GM19239 (cell line): ENCODE measurements at regions not wholly inside any gene's neighbourhood (a gene's known extent, or its start where the extent isn't known, plus 50 kb on each side); places are given as distances from the start of the nearest gene placed in this dataset.

Experiments used
- DNase-seq: peaks from one replicate; pipeline ENCODE4 v3.0.0; 2011; ENCODE audit warnings: low spot score; ENCODE audit not compliant: insufficient read length
- FAIRE-seq: peaks from 2 replicates; lab custom pipeline; 2011; peaks lifted over from hg19 to GRCh38; lab: Jason Lieb, UNC

DNA sequence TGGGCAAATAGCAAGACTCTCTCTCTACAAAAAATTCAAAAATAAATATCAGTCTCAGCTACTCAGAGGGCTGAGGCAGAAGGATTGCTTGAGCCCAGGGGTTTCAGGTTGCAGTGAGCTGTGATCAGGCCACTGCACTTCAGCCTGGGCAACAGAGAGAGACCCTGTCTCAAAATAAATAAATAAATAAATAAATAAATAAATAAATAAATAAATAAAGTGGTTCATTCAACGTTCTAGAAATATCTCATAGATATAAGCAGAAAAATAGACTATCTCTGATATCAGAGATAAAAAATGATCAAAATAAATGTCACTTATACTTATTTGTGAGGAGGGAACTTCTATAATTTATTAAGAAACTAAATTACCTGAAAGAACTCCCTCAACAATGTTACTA is 480.9 kb downstream of the FBXO15 start:
- FAIRE-seq, result no peak
- no peak for DNase-seq

- FAIRE-seq (no peak), DNase-seq (no peak)
Observed at GRCh38 chr18:73664896-73665295, 482.7 kb downstream of the FBXO15 start.

GRCh38 chr18:73663581-73663980 is 484.1 kb downstream of the FBXO15 start:
- DNase-seq (no peak), FAIRE-seq (no peak)

DNA sequence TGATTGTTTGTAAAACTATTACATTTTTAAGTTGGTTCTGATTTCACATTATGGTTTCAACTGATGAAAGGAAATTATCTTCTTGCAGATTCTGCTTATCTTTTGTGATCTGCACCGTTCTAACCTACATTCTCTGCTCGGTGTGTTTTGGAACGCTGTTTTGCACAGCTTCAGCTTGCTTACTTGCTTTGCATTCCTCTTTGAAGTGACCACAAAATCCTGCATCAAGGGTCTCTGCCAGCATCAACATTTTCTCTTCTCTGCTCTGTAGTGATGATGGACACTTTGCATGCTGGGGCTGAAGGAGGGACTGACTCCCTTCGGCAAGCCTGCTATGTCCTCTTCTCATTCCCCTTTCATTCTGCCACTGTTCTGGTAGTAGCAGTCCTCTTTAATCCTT is 485.2 kb downstream of the FBXO15 start:
- no peak for FAIRE-seq

GRCh38 chr18:73660931-73661856 is 486.4 kb downstream of the FBXO15 start:
- no peak for DNase-seq
- FAIRE-seq, result no peak

More for the DNA sequence above, 485.2 kb downstream of the FBXO15 start:
- no peak for DNase-seq

GRCh38 chr18:73656691-73657090 is 490.9 kb downstream of the FBXO15 start:
- DNase-seq (no peak), FAIRE-seq (no peak)

DNA sequence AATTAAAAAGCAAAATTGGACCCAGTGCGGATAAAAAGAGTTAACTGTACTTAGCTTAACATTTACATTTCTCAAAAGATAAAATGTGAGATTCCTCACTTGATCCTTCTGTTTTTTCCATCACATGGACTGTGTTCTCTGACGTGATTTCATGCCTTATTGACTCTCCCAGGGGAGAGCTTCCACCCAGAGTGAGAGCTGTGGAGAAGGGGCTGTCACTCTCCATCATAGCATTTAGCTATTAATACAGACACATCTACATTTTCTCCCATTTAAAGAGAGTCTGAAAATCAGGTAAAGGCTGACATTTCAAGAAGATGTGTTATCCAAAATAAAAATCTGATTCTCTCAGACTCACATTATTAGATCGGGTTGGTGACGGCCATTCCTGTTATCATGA is 493.8 kb downstream of the FBXO15 start:
- no peak for FAIRE-seq
- DNase-seq, result no peak

DNA sequence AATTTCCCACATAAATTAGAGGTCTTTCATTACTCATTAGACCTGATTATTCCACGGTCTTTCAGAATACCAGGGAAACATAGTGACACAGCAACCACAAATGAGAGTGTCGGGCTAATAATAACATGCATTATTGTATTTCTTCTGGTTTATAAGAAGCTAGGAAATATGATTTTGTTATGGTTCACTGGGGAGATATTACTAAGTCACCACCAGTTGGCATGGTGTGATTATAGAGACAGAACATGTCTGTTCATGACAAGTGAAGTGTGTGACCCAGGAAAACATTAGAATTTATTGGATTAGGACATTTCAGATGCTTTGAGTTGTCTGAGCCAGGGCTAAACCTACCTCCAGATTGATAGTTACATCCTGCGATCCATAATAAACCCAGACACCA is 494.4 kb downstream of the FBXO15 start:
- no peak for FAIRE-seq
- no peak for DNase-seq

GRCh38 chr18:73647391-73647790 is 500.2 kb downstream of the FBXO15 start:
- FAIRE-seq, result no peak
- no peak for DNase-seq

- DNase-seq, result no peak
- FAIRE-seq, result no peak
Observed at GRCh38 chr18:73646772-73647171, 500.9 kb downstream of the FBXO15 start.

- no peak for FAIRE-seq
- no peak for DNase-seq
Observed at GRCh38 chr18:73646196-73646595, 501.4 kb downstream of the FBXO15 start.

GRCh38 chr18:73645160-73645715 is 502.4 kb downstream of the FBXO15 start:
- DNase-seq, result no peak
- no peak for FAIRE-seq

DNA sequence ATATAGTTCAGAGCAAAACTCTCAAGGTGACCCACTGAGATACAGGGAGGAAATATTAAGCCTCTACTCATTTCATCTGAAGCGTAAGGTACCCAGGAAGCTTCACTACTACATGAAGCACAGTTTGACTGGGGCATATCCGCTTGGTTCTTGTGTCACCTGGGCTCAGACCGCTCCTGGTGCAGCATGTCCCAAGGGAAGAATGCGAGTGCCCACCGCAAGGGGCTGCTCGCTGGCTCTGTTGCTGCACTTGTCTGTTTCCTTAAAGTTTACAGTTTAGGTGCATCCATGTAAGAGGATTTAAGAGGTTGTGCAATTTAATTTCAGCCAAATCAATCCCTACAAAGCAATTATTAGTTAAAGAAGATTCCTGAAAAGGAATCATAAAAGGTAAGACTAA is 507.8 kb downstream of the FBXO15 start:
- FAIRE-seq (no peak), DNase-seq (no peak)

GRCh38 chr18:73638709-73639108 is 508.9 kb downstream of the FBXO15 start:
- DNase-seq (no peak), FAIRE-seq (no peak)

DNA sequence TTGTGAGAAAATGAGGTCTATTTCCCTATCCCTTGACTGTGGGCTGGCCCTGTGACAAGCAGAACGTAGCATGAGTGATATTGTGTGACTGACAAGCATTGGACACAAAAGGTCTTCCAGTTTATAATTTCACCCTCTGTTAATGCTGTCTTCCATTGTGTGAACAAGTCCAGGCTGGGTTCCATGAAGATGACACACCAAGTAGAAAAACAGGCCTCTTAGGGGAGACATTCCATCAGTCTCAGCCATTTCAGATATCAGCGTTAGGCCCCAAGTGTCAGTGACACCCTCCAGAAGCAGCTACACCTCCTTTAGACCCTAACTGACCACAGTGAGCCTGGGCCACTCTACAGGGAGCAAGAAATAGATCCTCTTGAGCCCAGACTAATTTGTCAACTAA is 511.3 kb downstream of the FBXO15 start:
- FAIRE-seq (no peak), DNase-seq (no peak)

DNA sequence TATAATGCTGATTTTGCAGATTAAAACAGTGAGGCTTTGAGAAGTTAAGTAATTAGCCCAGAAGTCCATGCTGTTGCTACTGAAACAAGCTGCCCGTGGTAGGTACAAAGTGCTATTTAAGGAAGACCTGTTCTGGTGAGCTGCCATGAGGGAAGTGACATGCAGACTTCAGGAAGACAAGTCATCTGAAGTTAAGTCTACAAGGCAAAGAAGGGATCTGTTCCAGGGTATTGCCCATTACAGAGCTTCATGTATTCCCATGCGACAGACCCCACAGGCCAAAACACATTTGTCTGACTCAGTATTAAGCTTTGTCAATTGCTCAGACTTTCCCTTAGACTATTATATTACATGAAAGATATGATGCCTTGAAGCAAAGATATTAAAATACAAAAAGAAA is 520.8 kb downstream of the FBXO15 start:
- FAIRE-seq (no peak), DNase-seq (no peak)

- no peak for FAIRE-seq
- DNase-seq, result no peak
Observed at GRCh38 chr18:73626221-73626620, 521.4 kb downstream of the FBXO15 start.

GRCh38 chr18:73621091-73621490 is 526.5 kb downstream of the FBXO15 start:
- FAIRE-seq (no peak), DNase-seq (no peak)

- FAIRE-seq (no peak), DNase-seq (no peak)
Observed at GRCh38 chr18:73617981-73618380, 529.7 kb downstream of the FBXO15 start.

GRCh38 chr18:73615506-73615905 is 532.1 kb downstream of the FBXO15 start:
- DNase-seq (no peak), FAIRE-seq (no peak)

GRCh38 chr18:73614812-73615211 is 532.8 kb downstream of the FBXO15 start:
- DNase-seq (no peak), FAIRE-seq (no peak)
